ENCODE measurements at regions not wholly inside any gene's neighbourhood (a gene's known extent, or its start where the extent isn't known, plus 50 kb on each side); places are given as distances from the start of the nearest gene placed in this dataset.
"Not testable (repeated sequence)": the region's sequence is repeated elsewhere in the genome, so short reads cannot be mapped to it uniquely, and the experiment has no call there.

DNA sequence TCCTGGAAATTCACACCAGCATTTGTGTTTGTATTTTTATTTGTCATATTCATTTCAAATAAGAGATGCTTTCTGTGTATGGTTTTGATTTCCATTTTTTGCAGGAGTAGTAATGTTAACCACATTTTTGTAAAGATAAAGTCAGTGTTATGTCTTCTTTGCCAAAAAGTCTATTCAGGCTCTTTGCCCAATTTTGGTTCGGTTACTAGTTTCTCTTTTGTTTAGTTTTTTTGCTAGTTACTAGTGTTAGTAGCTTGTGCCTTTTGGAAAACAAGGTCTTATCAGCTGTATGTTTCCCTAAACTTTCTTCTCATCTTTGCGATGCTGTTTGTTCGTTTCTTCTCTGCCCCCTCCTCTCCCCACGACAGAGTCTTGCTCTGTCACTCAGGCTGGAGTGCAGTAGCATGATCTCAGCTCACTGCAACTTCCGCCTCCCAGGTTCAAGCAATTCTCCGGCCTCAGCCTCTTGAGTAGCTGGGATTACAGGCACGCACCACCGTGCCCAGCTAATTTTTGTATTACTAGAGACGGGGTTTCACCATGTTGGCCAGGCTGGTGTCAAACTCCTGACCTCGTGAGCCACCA is 112.3 kb upstream of the GRK3 start:
- TF ChIP-seq, protein P1, sequence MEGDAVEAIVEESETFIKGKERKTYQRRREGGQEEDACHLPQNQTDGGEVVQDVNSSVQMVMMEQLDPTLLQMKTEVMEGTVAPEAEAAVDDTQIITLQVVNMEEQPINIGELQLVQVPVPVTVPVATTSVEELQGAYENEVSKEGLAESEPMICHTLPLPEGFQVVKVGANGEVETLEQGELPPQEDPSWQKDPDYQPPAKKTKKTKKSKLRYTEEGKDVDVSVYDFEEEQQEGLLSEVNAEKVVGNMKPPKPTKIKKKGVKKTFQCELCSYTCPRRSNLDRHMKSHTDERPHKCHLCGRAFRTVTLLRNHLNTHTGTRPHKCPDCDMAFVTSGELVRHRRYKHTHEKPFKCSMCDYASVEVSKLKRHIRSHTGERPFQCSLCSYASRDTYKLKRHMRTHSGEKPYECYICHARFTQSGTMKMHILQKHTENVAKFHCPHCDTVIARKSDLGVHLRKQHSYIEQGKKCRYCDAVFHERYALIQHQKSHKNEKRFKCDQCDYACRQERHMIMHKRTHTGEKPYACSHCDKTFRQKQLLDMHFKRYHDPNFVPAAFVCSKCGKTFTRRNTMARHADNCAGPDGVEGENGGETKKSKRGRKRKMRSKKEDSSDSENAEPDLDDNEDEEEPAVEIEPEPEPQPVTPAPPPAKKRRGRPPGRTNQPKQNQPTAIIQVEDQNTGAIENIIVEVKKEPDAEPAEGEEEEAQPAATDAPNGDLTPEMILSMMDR (IDR thresholded peaks at IDR 0.05): no peak
- no peak for ATAC-seq
- Histone ChIP-seq H3K4me3 (no peak overlapping the region), H3K27ac (no peak overlapping the region), H3K4me1 (peaks cover 23% of the 10 kb centered on the region), H3K36me3 (peaks cover 25% of the 10 kb centered on the region), H3K9me3 (no peaks in the 10 kb centered on the region), H3K27me3 (no peaks in the 10 kb centered on the region)
- intact Hi-C loops (cut with DNase I): no loop called here
- no peak for DNase-seq

DNA sequence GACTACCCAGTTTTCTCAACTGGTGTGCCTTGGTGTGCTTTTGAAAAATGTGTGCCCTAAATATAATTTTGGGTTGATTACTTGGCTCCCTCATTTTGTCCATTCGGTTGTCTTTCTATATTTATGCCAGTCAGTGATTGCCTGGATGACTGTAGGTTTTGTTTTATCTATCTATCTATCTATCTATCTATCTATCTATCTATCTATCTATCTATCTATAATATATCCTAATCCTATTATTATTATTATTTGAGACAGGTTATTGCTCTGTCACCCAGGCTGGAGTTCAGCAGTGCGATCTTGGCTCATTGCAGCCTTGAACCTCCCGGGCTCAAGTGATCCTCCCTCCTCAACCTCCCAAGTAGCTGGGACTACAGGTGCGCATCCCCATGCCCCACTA is 111.4 kb upstream of the GRK3 start:
- no peak for ATAC-seq
- intact Hi-C loops (cut with DNase I): no loop called here
- TF ChIP-seq, protein P1 (IDR thresholded peaks at IDR 0.05): no peak
- H3K9me3 ChIP-seq: no peaks in the 10 kb centered on the region
- DNase-seq: no peak
- peaks cover 25% of the 10 kb centered on the region for H3K36me3 ChIP-seq
- no peaks in the 10 kb centered on the region for H3K27me3 ChIP-seq
- no peak overlapping the region for H3K4me3 ChIP-seq
- peaks cover 23% of the 10 kb centered on the region for H3K4me1 ChIP-seq
- no peak overlapping the region for H3K27ac ChIP-seq

DNA sequence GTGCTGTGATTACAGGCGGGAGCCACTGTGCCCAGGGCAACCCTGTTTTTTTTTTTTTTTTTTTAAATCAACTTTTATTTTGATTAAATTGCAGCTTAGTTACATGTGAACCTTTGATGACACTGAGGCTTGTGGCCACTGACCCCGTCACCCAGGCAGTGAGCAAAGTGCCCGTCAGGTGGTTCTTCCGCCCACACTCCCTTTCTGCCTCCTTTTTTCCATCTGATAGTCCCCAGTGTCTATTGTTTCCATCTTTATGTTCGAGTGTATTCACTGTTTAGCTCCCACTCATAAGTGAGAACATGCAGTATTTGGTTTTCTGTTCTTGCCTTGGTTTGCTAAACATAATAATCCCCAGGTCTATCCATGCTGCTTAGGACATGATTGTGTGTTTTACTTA is 110.9 kb upstream of the GRK3 start:
- peaks cover 26% of the 10 kb centered on the region for H3K36me3 ChIP-seq

DNA sequence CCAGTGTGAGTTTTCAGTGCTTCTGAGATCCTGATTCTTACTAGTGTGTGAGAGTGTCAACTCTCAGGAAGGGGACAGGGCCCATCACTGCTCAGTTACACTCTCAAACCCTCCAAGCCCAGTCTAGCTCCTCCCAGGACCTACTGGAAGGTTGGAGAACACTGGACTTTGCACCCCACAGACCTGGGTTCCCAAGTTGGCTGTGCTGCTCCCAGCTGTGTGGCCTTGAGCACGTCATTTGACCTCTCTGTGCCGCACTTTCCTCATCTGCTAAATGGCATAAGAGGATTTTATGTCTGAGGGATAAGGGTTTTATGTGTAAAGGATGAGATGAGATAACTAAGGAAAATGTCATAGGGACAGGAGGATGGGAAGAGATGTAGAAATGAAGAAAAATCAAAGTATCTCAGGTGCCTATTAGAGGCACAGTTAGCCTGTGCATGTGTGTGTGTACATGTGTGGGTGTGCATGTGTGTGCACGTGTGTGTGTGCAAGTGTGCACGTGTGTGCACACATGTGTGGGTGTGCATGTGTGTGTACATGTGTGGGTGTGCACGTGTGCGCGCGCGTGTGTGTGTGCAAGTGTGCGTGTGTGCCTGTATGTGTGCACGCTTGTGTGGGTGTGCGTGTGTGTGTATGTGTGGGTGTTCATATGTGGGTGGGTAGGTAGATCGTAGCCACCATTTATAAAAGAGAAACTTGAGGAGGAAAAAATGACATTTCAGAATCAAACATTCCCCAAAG is 108.0 kb upstream of the GRK3 start:
- intact Hi-C loops (cut with DNase I); H3K27ac ChIP-seq; H3K4me3 ChIP-seq; H3K9me3 ChIP-seq; H3K27me3 ChIP-seq; H3K4me1 ChIP-seq; DNase-seq; ATAC-seq: not testable (repeated sequence)
- H3K36me3 ChIP-seq: peaks cover 48% of the 10 kb centered on the region

More for the DNA sequence above, 110.9 kb upstream of the GRK3 start:
- no peak for DNase-seq
- Histone ChIP-seq H3K27ac (no peak overlapping the region), H3K4me1 (peaks cover 23% of the 10 kb centered on the region), H3K27me3 (no peaks in the 10 kb centered on the region), H3K9me3 (no peaks in the 10 kb centered on the region), H3K4me3 (no peak overlapping the region)
- intact Hi-C loops (cut with DNase I): no loop called here
- TF ChIP-seq, protein P1 (IDR thresholded peaks at IDR 0.05): no peak
- no peak for ATAC-seq

DNA sequence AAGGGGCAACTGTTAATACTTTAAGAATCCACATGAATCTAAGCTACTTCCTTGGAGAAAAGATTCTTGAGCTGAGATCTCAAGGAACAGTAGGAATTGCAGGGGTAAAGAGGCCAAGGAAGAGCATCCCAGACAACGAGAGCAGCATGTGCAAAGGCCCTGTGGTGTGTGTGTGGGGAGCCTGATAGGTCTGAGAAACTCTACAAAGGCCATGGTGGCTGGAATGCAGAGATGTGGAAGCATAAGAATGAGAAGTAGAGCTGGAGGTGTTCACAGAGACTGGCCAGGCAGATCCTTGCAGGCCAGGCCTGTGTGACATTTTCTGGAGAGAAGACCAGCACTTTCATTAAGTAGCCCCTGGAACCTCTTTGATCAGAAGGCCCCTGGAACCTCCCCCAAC is 105.8 kb upstream of the GRK3 start:
- H3K9me3 ChIP-seq; H3K4me1 ChIP-seq; H3K27ac ChIP-seq; H3K4me3 ChIP-seq; H3K27me3 ChIP-seq; ATAC-seq; intact Hi-C loops (cut with DNase I); DNase-seq: not testable (repeated sequence)
- peaks cover 52% of the 10 kb centered on the region for H3K36me3 ChIP-seq

DNA sequence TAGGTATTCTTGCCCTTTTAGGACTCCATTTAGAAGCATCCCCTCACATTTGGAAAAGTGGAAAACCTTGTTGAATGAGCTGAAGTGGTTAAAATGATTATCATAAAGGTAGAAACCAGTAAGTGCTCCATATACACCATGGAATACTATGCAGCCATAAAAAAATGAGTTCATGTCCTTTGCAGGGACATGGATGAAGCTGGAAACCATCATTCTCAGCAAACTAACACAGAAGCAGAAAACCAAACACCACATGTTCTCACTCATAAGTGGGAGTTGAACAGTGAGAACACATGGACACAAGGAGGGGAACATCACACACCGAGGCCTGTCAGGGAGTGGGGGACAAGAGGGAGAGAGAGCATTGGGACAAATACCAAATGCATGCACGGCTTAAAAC is 103.8 kb upstream of the GRK3 start:
- peaks cover 39% of the 10 kb centered on the region for H3K36me3 ChIP-seq
- not testable (repeated sequence) for H3K4me3 ChIP-seq, DNase-seq, H3K27ac ChIP-seq, H3K9me3 ChIP-seq, ATAC-seq, H3K4me1 ChIP-seq, H3K27me3 ChIP-seq
- intact Hi-C loops (cut with DNase I): loop anchor here (5.0 to 10.0 kb wide), 2 partner anchors 242 to 314 kb away; no protein-coding TSS in a partner anchor

DNA sequence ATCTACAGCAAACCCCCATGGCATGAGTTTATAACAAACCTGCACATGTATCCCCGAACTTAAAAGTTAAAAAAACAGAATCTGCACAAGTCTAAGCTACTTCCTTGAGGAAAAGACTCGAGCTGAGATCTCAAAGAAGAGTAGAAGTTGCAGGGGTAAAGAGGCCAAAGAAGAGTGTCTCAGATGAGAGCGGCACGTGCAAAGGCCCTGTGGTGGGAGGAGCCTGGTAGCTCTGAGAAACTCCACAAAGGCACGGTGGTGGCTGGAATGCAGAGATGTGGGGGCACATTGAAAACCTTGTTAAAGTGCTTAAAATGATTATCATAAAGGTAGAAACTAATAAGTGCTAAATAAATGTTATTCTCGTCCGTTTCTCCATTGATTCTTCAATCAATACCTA is 103.2 kb upstream of the GRK3 start:
- no peaks in the 10 kb centered on the region for H3K9me3 ChIP-seq
- DNase-seq: no peak
- H3K36me3 ChIP-seq: peaks cover 39% of the 10 kb centered on the region
- no peak overlapping the region for H3K27ac ChIP-seq
- H3K27me3 ChIP-seq: no peaks in the 10 kb centered on the region
- ATAC-seq: no peak
- TF ChIP-seq, protein P1 (IDR thresholded peaks at IDR 0.05): no peak
- intact Hi-C loops (cut with DNase I): loop anchor here (5.0 to 10.0 kb wide), 2 partner anchors 241 to 314 kb away; no protein-coding TSS in a partner anchor
- H3K4me3 ChIP-seq: no peak overlapping the region
- no peaks in the 10 kb centered on the region for H3K4me1 ChIP-seq
